Type B pancreatic cell (in vitro differentiated cells): ENCODE measurements at regions not wholly inside any gene's neighbourhood (a gene's known extent, or its start where the extent isn't known, plus 50 kb on each side); places are given as distances from the start of the nearest gene placed in this dataset.

ENCODE experiments used
- DNase-seq: peaks from one replicate; pipeline ENCODE4 v3.0.0; 2021; ENCODE audit warnings: mixed read lengths; ENCODE audit not compliant: unreplicated experiment; ENCODE audit errors: extremely low spot score
- H3K27ac Mint-ChIP-seq: 2 replicates; pipeline ENCODE4 v1.8.0; 2021; ENCODE audit warnings: mild to moderate bottlenecking, mixed read lengths
- H3K27me3 Mint-ChIP-seq: 2 replicates; pipeline ENCODE4 v1.8.0; 2021; ENCODE audit warnings: mixed read lengths
- H3K36me3 Mint-ChIP-seq: 2 replicates; pipeline ENCODE4 v1.8.0; 2021; ENCODE audit warnings: mixed read lengths
- H3K4me1 Mint-ChIP-seq: one replicate; pipeline ENCODE4 v1.8.0; 2021; ENCODE audit warnings: mixed read lengths; ENCODE audit not compliant: unreplicated experiment
- H3K4me3 Mint-ChIP-seq: 2 replicates; pipeline ENCODE4 v1.8.0; 2021; ENCODE audit warnings: mild to moderate bottlenecking, mixed read lengths
- H3K9me3 Mint-ChIP-seq: 2 replicates; pipeline ENCODE4 v1.8.0; 2021; ENCODE audit warnings: mixed read lengths
- CTCF ChIP-seq: fragments of 200-600 bp; sonication (generic); conservative IDR thresholded peaks from 2 replicates; pipeline ENCODE4 v1.5.0; 2021; ENCODE audit warnings: antibody characterized with exemption, mild to moderate bottlenecking

- Mint-ChIP-seq H3K9me3 (peaks cover 11% of the 10 kb centered on the region), H3K4me1 (no peaks in the 10 kb centered on the region), H3K4me3 (no peak overlapping the region), H3K27ac (no peak overlapping the region), H3K27me3 (peaks cover 15% of the 10 kb centered on the region), H3K36me3 (no peaks in the 10 kb centered on the region)
- TF ChIP-seq CTCF: no peak
- DNase-seq: no peak
Measured at GRCh38 chr2:71908798-71909197, 238.9 kb downstream of the CYP26B1 start.

- H3K27me3 Mint-ChIP-seq: peaks cover 19% of the 10 kb centered on the region
- H3K4me3 Mint-ChIP-seq: no peak overlapping the region
- no peak overlapping the region for H3K27ac Mint-ChIP-seq
- DNase-seq: no peak
- H3K9me3 Mint-ChIP-seq: peaks cover 11% of the 10 kb centered on the region
- no peaks in the 10 kb centered on the region for H3K4me1 Mint-ChIP-seq
- no peak for TF ChIP-seq CTCF
- no peaks in the 10 kb centered on the region for H3K36me3 Mint-ChIP-seq
Measured at GRCh38 chr2:71907503-71907902, 240.2 kb downstream of the CYP26B1 start.

- no peaks in the 10 kb centered on the region for H3K36me3 Mint-ChIP-seq
- no peaks in the 10 kb centered on the region for H3K4me1 Mint-ChIP-seq
- peaks cover 11% of the 10 kb centered on the region for H3K9me3 Mint-ChIP-seq
- no peak for TF ChIP-seq CTCF
- no peak overlapping the region for H3K27ac Mint-ChIP-seq
- DNase-seq: no peak
- H3K4me3 Mint-ChIP-seq: no peak overlapping the region
- H3K27me3 Mint-ChIP-seq: peaks cover 22% of the 10 kb centered on the region
Measured at GRCh38 chr2:71906357-71906973, 241.2 kb downstream of the CYP26B1 start.

GRCh38 chr2:71905205-71905604 lies 242.5 kb downstream of the CYP26B1 start:
- Mint-ChIP-seq H3K27ac (no peak overlapping the region), H3K36me3 (no peaks in the 10 kb centered on the region), H3K9me3 (peaks cover 11% of the 10 kb centered on the region), H3K4me1 (no peaks in the 10 kb centered on the region), H3K4me3 (no peak overlapping the region), H3K27me3 (peaks cover 29% of the 10 kb centered on the region)
- no peak for DNase-seq
- no peak for TF ChIP-seq CTCF

DNA sequence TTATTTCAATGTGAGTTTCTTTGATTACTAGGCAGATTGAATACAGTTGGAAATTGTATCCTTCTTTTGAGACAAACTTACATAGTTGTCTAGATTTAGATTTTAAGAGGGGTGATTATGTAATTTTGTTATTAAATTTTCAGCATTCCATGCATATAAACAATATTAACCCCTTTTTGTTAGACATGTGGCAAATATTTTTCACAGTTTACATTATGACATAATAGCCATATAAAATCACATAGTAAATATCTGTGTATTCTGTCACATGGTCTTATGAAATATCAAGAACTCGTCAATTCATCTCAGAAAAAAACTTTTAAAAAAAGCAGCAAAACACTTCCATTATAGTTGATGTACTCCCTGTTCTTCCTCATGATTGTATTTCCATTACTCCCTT lies 243.8 kb downstream of the CYP26B1 start:
- no peak for TF ChIP-seq CTCF
- H3K36me3 Mint-ChIP-seq: no peaks in the 10 kb centered on the region
- H3K9me3 Mint-ChIP-seq: no peaks in the 10 kb centered on the region
- no peak for DNase-seq
- no peak overlapping the region for H3K4me3 Mint-ChIP-seq
- H3K4me1 Mint-ChIP-seq: no peaks in the 10 kb centered on the region
- peaks cover 40% of the 10 kb centered on the region for H3K27me3 Mint-ChIP-seq
- no peak overlapping the region for H3K27ac Mint-ChIP-seq

- no peak for TF ChIP-seq CTCF
- H3K27ac Mint-ChIP-seq: no peak overlapping the region
- DNase-seq: no peak
- H3K4me3 Mint-ChIP-seq: no peak overlapping the region
- peaks cover 45% of the 10 kb centered on the region for H3K27me3 Mint-ChIP-seq
- H3K36me3 Mint-ChIP-seq: no peaks in the 10 kb centered on the region
- peaks cover 11% of the 10 kb centered on the region for H3K4me1 Mint-ChIP-seq
- H3K9me3 Mint-ChIP-seq: no peaks in the 10 kb centered on the region
Measured at GRCh38 chr2:71901466-71901865, 246.2 kb downstream of the CYP26B1 start.
